D721Med (cell line): ENCODE measurements at regions not wholly inside any gene's neighbourhood (a gene's known extent, or its start where the extent isn't known, plus 50 kb on each side); places are given as distances from the start of the nearest gene placed in this dataset.

Source experiments
- DNase-seq: peaks from one replicate; pipeline ENCODE4 v3.0.0; 2011; ENCODE audit warnings: low spot score; ENCODE audit not compliant: insufficient read length
- FAIRE-seq: peaks from 2 replicates; lab custom pipeline; 2011; peaks lifted over from hg19 to GRCh38; lab: Jason Lieb, UNC
- CTCF ChIP-seq: IDR thresholded peaks from 2 replicates; pipeline ENCODE4 v1.5.1; 2012; ENCODE audit warnings: mild to moderate bottlenecking, control low read depth; ENCODE audit not compliant: insufficient read depth; ENCODE audit errors: missing control alignments

GRCh38 chr4:77473509-77473908, 132.1 kb upstream of the CXCL13 start:
- peak; percentile 19 for TF ChIP-seq CTCF
- FAIRE-seq (no peak), DNase-seq (no peak)

DNA sequence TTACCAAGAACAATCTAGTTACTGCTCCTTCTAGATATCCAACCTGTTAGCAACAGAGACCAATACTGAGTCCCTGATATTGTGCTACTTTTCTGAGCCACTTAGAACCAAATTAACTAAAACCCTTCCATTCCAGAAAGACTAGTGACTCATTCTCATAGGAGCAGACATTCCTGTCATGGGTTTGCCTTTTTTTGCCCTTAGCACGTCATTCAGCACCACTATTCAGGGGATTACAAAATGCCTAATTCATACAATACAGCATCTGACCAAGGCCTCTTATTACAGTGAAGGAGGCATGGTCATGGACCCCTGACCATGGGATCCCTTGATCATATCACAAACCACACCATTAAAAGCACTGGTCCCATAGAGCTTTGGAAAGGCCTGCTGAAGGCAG, 123.8 kb upstream of the CXCL13 start:
- DNase-seq (no peak), FAIRE-seq (no peak)
- no peak for TF ChIP-seq CTCF

DNA sequence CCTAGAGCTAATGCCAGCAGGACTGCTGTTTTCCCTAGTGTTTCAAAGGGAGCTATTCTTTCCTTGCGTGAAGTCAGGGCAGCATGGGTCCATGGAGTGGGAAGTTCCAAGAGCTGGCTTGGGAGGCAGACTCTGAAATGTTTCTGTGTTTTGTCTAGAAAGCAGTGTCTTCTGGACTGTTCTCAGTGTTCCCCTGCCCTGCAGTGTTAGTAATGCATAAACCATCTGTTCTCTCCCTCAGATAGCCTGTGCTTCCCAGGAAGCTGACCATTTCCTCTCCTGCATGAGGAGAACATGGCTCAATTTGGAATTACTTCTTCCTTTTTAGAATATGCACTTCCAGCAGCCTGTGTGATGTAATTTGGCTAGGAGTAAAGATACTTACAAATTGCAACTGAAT, 116.7 kb upstream of the CXCL13 start:
- FAIRE-seq = no peak
- no peak for TF ChIP-seq CTCF
- no peak for DNase-seq

DNA sequence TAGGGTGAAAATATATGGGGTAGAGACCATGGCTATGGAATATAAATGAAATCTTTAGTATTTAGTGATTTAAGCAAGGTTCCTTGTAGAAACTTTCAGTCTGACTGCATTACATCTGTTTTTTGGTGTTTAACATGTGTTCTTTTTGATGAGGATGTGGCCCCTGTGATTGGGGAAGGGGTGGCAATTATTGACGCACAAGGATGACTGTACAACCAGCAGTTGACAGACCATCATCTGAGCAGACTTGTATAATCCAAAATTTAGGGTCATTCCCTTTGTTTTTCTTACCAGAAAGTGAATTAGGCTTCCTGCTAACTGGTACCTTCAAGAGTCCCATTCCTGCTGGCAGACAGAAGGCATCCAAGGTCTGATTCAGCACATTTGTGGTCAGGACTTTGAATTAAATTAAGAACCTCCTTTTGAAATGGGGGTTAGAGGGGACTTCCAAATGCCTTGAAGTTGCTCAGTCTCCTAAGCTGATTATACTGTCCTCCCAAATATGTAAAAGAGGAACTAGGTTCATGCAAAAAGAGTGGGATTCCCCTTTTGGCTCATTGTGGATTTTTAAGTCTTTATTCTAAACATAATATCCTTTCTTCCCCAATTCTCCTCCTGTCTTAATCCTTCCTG, 112.4 kb upstream of the CXCL13 start:
- DNase-seq = no peak
- no peak for FAIRE-seq
- TF ChIP-seq CTCF = no peak

GRCh38 chr4:77493829-77494551, 111.6 kb upstream of the CXCL13 start:
- DNase-seq = no peak
- TF ChIP-seq CTCF = no peak
- FAIRE-seq = no peak

GRCh38 chr4:77496457-77496856, 109.2 kb upstream of the CXCL13 start:
- FAIRE-seq (no peak), DNase-seq (no peak)
- no peak for TF ChIP-seq CTCF

- no peak for TF ChIP-seq CTCF
- FAIRE-seq = no peak
- no peak for DNase-seq
These were observed 104.8 kb upstream of the CXCL13 start for GRCh38 chr4:77500801-77501200.
